H1 (cell line): ENCODE measurements at regions not wholly inside any gene's neighbourhood (a gene's known extent, or its start where the extent isn't known, plus 50 kb on each side); places are given as distances from the start of the nearest gene placed in this dataset.

Source experiments
- CTCF ChIA-PET: fragments of 300-600 bp; sonication (Branson Sonifier 250); formaldehyde crosslinking; loops from one replicate; lab custom pipeline; 2021; ENCODE audit not compliant: partially characterized antibody; lab: Charles Lee
- POLR2A ChIA-PET: fragments of 300-600 bp; sonication (Branson Sonifier 250); formaldehyde crosslinking; loops from one replicate; lab custom pipeline; 2021; ENCODE audit warnings: inconsistent platforms; ENCODE audit not compliant: partially characterized antibody; lab: Charles Lee
- DNase-seq, 2 experiments: peaks; one replicate each; pipeline versions ENCODE4 v3.0.0 to v3.0.0-alpha.2; 2010 to 2022; ENCODE audit warnings: low spot score in 2 of 2, low read depth in 1 of 2, mixed read lengths in 1 of 2
- FAIRE-seq: peaks from 2 replicates; lab custom pipeline; 2011; peaks lifted over from hg19 to GRCh38; lab: Jason Lieb, UNC
- H2AFZ ChIP-seq: 2 replicates; pipeline ENCODE4 v1.8.1; 2012; ENCODE audit warnings: low read length, inconsistent platforms
- H2AK5ac ChIP-seq: 2 replicates; pipeline ENCODE4 v1.6.1; 2013; ENCODE audit warnings: low read depth, low read length
- H2BK120ac ChIP-seq: replicated peaks from 2 replicates; pipeline ENCODE3; 2013; ENCODE audit warnings: low read depth, low read length, inconsistent platforms
- H2BK12ac ChIP-seq: 2 replicates; pipeline ENCODE4 v1.6.1; 2013; ENCODE audit warnings: low read depth, low read length
- H2BK15ac ChIP-seq: 2 replicates; pipeline ENCODE4 v1.6.1; 2013; ENCODE audit warnings: low read length
- H2BK20ac ChIP-seq: 2 replicates; pipeline ENCODE4 v1.6.1; 2013; ENCODE audit warnings: low read length
- H2BK5ac ChIP-seq: 2 replicates; pipeline ENCODE4 v1.6.1; 2013; ENCODE audit warnings: low read depth, low read length
- H3K14ac ChIP-seq: 2 replicates; pipeline ENCODE4 v1.6.1; 2013; ENCODE audit warnings: inconsistent platforms; ENCODE audit not compliant: insufficient read length
- H3K18ac ChIP-seq: 2 replicates; pipeline ENCODE4 v1.6.1; 2013; ENCODE audit warnings: low read length; ENCODE audit errors: extremely low read depth
- H3K23ac ChIP-seq: 2 replicates; pipeline ENCODE4 v1.6.1; 2013; ENCODE audit warnings: inconsistent platforms; ENCODE audit not compliant: insufficient read length
- H3K23me2 ChIP-seq: 2 replicates; pipeline ENCODE4 v1.6.1; 2013; ENCODE audit warnings: low read depth, low read length
- H3K27ac ChIP-seq: 2 replicates; pipeline ENCODE4 v1.6.1; 2011; ENCODE audit warnings: low read depth, low read length, inconsistent platforms
- H3K27me3 ChIP-seq, 4 experiments: replicated peaks in 1 of 4; 1 replicate in 1 of 4; 2 replicates in 3 of 4; pipeline versions ENCODE4 v1.6.1 to v1.8.1; 2011 to 2013; ENCODE audit warnings: low read length in 3 of 4, mild to moderate bottlenecking in 3 of 4, inconsistent platforms in 2 of 4, mixed read lengths in 2 of 4, moderate library complexity in 1 of 4; ENCODE audit not compliant: control insufficient read depth in 3 of 4, insufficient read depth in 3 of 4; ENCODE audit errors: extremely low read depth in 1 of 4
- H3K36me3 ChIP-seq, 4 experiments: 2 replicates each; pipeline versions ENCODE4 v1.6.1 to v1.8.1; 2011 to 2013; ENCODE audit warnings: mild to moderate bottlenecking in 4 of 4, low read length in 3 of 4, moderate library complexity in 2 of 4, control low read depth in 1 of 4, inconsistent platforms in 1 of 4; ENCODE audit not compliant: insufficient read depth in 4 of 4, control insufficient read depth in 2 of 4
- H3K4ac ChIP-seq: replicated peaks from 2 replicates; pipeline ENCODE3; 2013; ENCODE audit warnings: low read length, low read depth, mixed read lengths, inconsistent platforms; ENCODE audit not compliant: insufficient read length
- H3K4me1 ChIP-seq, 4 experiments: replicated peaks in 1 of 4; 1 replicate in 1 of 4; 2 replicates in 3 of 4; pipeline versions ENCODE4 v1.6.1 to v1.8.1; 2011 to 2013; ENCODE audit warnings: low read length in 3 of 4, inconsistent platforms in 2 of 4, mixed read lengths in 1 of 4; ENCODE audit not compliant: insufficient read depth in 4 of 4, control insufficient read depth in 3 of 4
- H3K4me2 ChIP-seq, 2 experiments: 2 replicates each; pipeline versions ENCODE4 v1.6.1 to v1.8.1; 2011 to 2013; ENCODE audit warnings: low read depth in 2 of 2, low read length in 2 of 2, control low read depth in 1 of 2, inconsistent platforms in 1 of 2, mild to moderate bottlenecking in 1 of 2; ENCODE audit not compliant: insufficient read depth in 1 of 2
- H3K4me3 ChIP-seq, 4 experiments: fragments of 200-600, 300-600 bp in 1 of 4; sonication (generic), shearing (Covaris generic), sonication (Bioruptor Twin) in 1 of 4; 2 replicates each; pipeline versions ENCODE4 v1.5.1 to v1.8.1; 2011 to 2016; ENCODE audit warnings: low read length in 4 of 4, low read depth in 3 of 4, control low read depth in 2 of 4, inconsistent platforms in 2 of 4, mild to moderate bottlenecking in 2 of 4, mixed read lengths in 1 of 4, moderate library complexity in 1 of 4; ENCODE audit not compliant: insufficient read depth in 2 of 4; ENCODE audit errors: extremely low read depth in 1 of 4
- H3K56ac ChIP-seq: replicated peaks from 2 replicates; pipeline ENCODE3; 2013; ENCODE audit warnings: low read depth, mild to moderate bottlenecking, mixed read lengths, low read length, inconsistent platforms; ENCODE audit not compliant: insufficient read length
- H3K79me1 ChIP-seq: 2 replicates; pipeline ENCODE4 v1.6.1; 2013; ENCODE audit warnings: low read depth, low read length, control low read depth
- H3K79me2 ChIP-seq, 2 experiments: 2 replicates each; pipeline versions ENCODE4 v1.6.1 to v1.8.1; 2012 to 2013; ENCODE audit warnings: low read length in 2 of 2, mild to moderate bottlenecking in 2 of 2, inconsistent platforms in 1 of 2; ENCODE audit not compliant: insufficient read depth in 2 of 2, control insufficient read depth in 1 of 2
- H3K9ac ChIP-seq, 4 experiments: replicated peaks in 1 of 4; 1 replicate in 1 of 4; 2 replicates in 3 of 4; pipeline versions ENCODE4 v1.6.1 to v1.8.1; 2011 to 2013; ENCODE audit warnings: low read depth in 3 of 4, low read length in 3 of 4, control low read depth in 2 of 4, mild to moderate bottlenecking in 2 of 4, moderate library complexity in 2 of 4, inconsistent platforms in 1 of 4; ENCODE audit errors: extremely low read depth in 1 of 4
- H3K9me3 ChIP-seq, 2 experiments: 2 replicates each; pipeline versions ENCODE4 v1.6.1 to v1.8.1; 2012 to 2013; ENCODE audit warnings: mild to moderate bottlenecking in 2 of 2, moderate library complexity in 2 of 2, control low read depth in 1 of 2, inconsistent platforms in 1 of 2, low read depth in 1 of 2, low read length in 1 of 2, mixed read lengths in 1 of 2; ENCODE audit not compliant: insufficient read depth in 2 of 2
- H4K20me1 ChIP-seq, 2 experiments: replicated peaks in 1 of 2; 2 replicates each; pipeline versions ENCODE3 to v1.8.1; 2011 to 2013; ENCODE audit warnings: inconsistent platforms in 2 of 2, low read length in 2 of 2, mild to moderate bottlenecking in 1 of 2; ENCODE audit not compliant: insufficient read depth in 2 of 2, control insufficient read depth in 1 of 2
- H4K5ac ChIP-seq: 2 replicates; pipeline ENCODE4 v1.6.1; 2013; ENCODE audit warnings: low read length, low read depth, mixed read lengths, inconsistent platforms; ENCODE audit not compliant: insufficient read length
- H4K8ac ChIP-seq: 2 replicates; pipeline ENCODE4 v1.8.0; 2013; ENCODE audit warnings: mild to moderate bottlenecking, moderate library complexity, low read length, inconsistent platforms; ENCODE audit not compliant: insufficient read depth; ENCODE audit errors: extremely low read depth
- H4K91ac ChIP-seq: replicated peaks from 2 replicates; pipeline ENCODE3; 2013; ENCODE audit warnings: low read length, mixed read lengths, inconsistent platforms; ENCODE audit not compliant: insufficient read length
- EP300 ChIP-seq, 2 experiments: IDR thresholded peaks; 1 replicate in 1 of 2; 2 replicates in 1 of 2; pipeline ENCODE4 v1.6.1; 2011 to 2012; ENCODE audit warnings: low read depth in 2 of 2, low read length in 2 of 2, mild to moderate bottlenecking in 2 of 2, borderline replicate concordance in 1 of 2, inconsistent platforms in 1 of 2, moderate library complexity in 1 of 2
- POLR2A ChIP-seq, 2 experiments: IDR thresholded peaks; 1 replicate in 1 of 2; 2 replicates in 1 of 2; pipeline ENCODE4 v1.6.1; 2011; ENCODE audit warnings: low read depth in 2 of 2, low read length in 2 of 2, mild to moderate bottlenecking in 2 of 2; ENCODE audit errors: control extremely low read depth in 1 of 2
- SP4 ChIP-seq: IDR thresholded peaks from 2 replicates; pipeline ENCODE4 v1.6.1; 2012; ENCODE audit warnings: low read length, inconsistent platforms
- SRF ChIP-seq: IDR thresholded peaks from 2 replicates; pipeline ENCODE4 v1.6.1; 2011; ENCODE audit warnings: mild to moderate bottlenecking, low read depth, low read length, moderate library complexity
- SUZ12 ChIP-seq: fragments of 200-600 bp; sonication (generic); IDR thresholded peaks from 2 replicates; pipeline ENCODE4 v1.6.1; 2012; ENCODE audit warnings: mild to moderate bottlenecking, inconsistent platforms, low read length, moderate library complexity, mixed read lengths
- TEAD4 ChIP-seq: IDR thresholded peaks from 2 replicates; pipeline ENCODE4 v1.6.1; 2012; ENCODE audit warnings: low read depth, low read length, inconsistent platforms, mixed read lengths
- WGBS, 2 experiments: shearing (Covaris generic) in 1 of 2; methylation state at CpG; one replicate each; pipeline versions ENCODE4 v1.1.6 to v1.1.7; 2013 to 2015; ENCODE audit warnings: low lambda C conversion rate in 2 of 2, mixed read lengths in 2 of 2, inconsistent platforms in 1 of 2, low coverage in 1 of 2, missing lambda C conversion rate in 1 of 2; ENCODE audit not compliant: insufficient replicate concordance in 2 of 2, insufficient coverage in 1 of 2, insufficient read length in 1 of 2; ENCODE audit errors: extremely low coverage in 1 of 2, missing lambda C conversion rate in 1 of 2; 5-methylcytosine and 5-hydroxymethylcytosine counted together

DNA sequence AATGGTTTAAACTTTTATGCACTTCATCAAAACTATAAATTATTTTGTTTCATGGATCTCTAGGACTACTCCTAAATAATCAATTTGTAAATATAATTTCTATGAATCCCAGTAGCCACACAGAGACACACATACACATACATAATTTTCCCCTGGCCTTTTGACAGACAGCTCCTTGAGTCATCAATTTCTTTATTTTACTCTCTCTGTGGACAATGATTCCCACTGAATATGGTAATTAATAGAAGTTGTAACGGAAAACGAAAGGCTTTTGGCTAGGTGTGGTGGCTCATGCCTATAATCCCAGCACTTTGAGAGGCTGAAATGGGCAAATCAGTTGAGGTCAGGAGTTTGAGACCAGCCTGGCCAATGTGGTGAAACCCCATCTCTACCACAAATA, 235.1 kb downstream of the EPHA4 start:
- Histone ChIP-seq H2AK5ac (no peak overlapping the region), H3K79me2 (no peaks in the 10 kb centered on the region), H3K9me3 (no peaks in the 10 kb centered on the region), H3K4ac (no peak overlapping the region), H3K27ac (no peak overlapping the region), H2AFZ (no peak overlapping the region), H3K36me3 (no peaks in the 10 kb centered on the region), H3K18ac (no peak overlapping the region), H2BK20ac (no peak overlapping the region), H3K79me1 (no peaks in the 10 kb centered on the region), H3K23ac (no peak overlapping the region), H3K14ac (no peak overlapping the region), H3K4me3 (no peak overlapping the region), H3K4me1 (no peaks in the 10 kb centered on the region), H4K20me1 (no peaks in the 10 kb centered on the region), H4K91ac (no peak overlapping the region), H3K9ac (no peak overlapping the region), H3K27me3 (no peaks in the 10 kb centered on the region)
- ChIA-PET POLR2A (no interaction called here), CTCF (no interaction called here)
- TF ChIP-seq EP300 (IDR thresholded peaks at IDR 0.05; ENCODE audit: borderline replicate concordance in 1 of 2, low read depth in 2 of 2, low read length in 2 of 2) (no peak), TEAD4 (no peak), SUZ12 (no peak), SRF (no peak), POLR2A (IDR thresholded peaks at IDR 0.05; ENCODE audit: control extremely low read depth in 1 of 2, low read depth in 2 of 2, low read length in 2 of 2) (no peak), SP4 (no peak)
- TF ChIP-seq, all 59 proteins: peak for 0
- DNase-seq (no peak), FAIRE-seq (no peak)
- no peaks in the 10 kb centered on the region for H3K23me2 ChIP-seq
- no peak overlapping the region for H2BK15ac ChIP-seq
- no peak overlapping the region for H4K8ac ChIP-seq
- H2BK120ac ChIP-seq = no peak overlapping the region
- no peak overlapping the region for H3K4me2 ChIP-seq
- H3K56ac ChIP-seq = no peak overlapping the region
- H4K5ac ChIP-seq = no peak overlapping the region
- H2BK5ac ChIP-seq = no peak overlapping the region
- no peak overlapping the region for H2BK12ac ChIP-seq
- 97% methylated on average over 2 of the region's 2 CpGs; no CpG with 5 or more reads in 1 of the 2 experiments for WGBS, 2 experiments
